Lower lobe of right lung (tissue), 2 donors: ENCODE measurements at regions not wholly inside any gene's neighbourhood (a gene's known extent, or its start where the extent isn't known, plus 50 kb on each side); places are given as distances from the start of the nearest gene placed in this dataset.

Experiments
- ATAC-seq, 2 donors: fragments of 200-7000 bp; cut with Tn5 transposase; one replicate each; pipeline ENCODE4 v1.9.1; 2020 to 2022; ENCODE audit warnings: mild to moderate bottlenecking in 2 of 2, moderate library complexity in 2 of 2
- DNase-seq: peaks from one replicate; pipeline ENCODE4 v3.0.0-alpha.2; 2020
- H3K27ac ChIP-seq: fragments of 200-600 bp; one replicate; pipeline ENCODE4 v1.8.0; 2022
- H3K27me3 ChIP-seq: fragments of 200-600 bp; one replicate; pipeline ENCODE4 v1.8.0; 2022; ENCODE audit warnings: low read depth
- H3K36me3 ChIP-seq: fragments of 200-600 bp; one replicate; pipeline ENCODE4 v1.8.0; 2022; ENCODE audit warnings: mild to moderate bottlenecking
- H3K4me1 ChIP-seq: fragments of 200-600 bp; one replicate; pipeline ENCODE4 v1.8.0; 2022
- H3K4me3 ChIP-seq: fragments of 200-600 bp; one replicate; pipeline ENCODE4 v1.8.0; 2022; ENCODE audit warnings: mild to moderate bottlenecking
- H3K9me3 ChIP-seq: fragments of 200-600 bp; one replicate; pipeline ENCODE4 v1.8.0; 2022
- CTCF ChIP-seq: fragments of 200-600 bp; IDR thresholded peaks from one replicate; pipeline ENCODE4 v1.8.0; 2022; ENCODE audit warnings: antibody characterized with exemption, mild to moderate bottlenecking
- intact Hi-C: fragments of 100-400 bp; cut with DNase I; formaldehyde crosslinking; loops from one replicate; pipeline ENCODE4 v1.11.0; 2022
- donor health status: DM: no; HTN: yes; CAD: no; lungs with severe emphysema.

DNA sequence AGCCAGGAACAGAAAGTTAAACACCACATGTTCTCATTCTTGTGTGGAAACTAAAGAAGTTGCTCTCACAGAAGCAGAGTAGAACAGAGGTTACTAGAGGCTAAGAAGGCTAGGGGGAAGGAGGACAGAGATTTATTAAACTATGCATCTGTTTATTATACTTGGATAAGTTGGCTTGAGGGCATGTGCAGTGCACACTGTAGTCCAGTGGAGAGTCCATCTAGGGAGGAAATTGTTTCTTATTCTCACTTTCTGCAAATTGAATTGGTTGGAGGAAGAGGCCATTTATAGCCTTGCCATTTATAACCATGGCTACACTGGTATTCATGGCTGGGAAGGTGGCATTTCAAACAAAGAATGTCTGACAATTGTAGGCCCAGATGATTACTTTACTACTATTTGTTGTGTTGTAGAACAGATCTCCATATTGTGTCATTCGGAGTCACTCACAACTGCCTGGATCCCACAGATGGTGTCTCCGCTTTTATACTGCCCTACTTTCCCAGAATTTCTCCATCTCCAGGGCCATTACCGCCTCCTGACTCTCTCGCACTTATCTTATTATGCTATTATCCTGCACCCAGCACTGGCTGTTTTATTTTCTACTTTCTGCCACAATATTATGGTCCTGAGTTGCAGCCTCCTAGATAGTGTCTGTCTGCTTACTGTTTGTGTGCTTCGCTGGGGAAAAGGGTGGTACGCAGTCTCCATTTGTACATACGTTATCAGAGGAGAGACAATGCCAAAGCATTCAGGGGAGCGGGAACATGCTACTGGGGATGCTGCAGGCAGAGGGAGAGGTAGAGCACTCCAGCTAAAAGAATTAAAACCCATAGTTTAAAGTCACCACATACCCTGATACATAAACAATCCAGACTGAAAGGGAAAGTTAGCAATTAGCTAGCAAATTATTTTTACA lies 169.3 kb upstream of the BLID start:
- DNase-seq, result no peak
- H3K9me3 ChIP-seq, result no peaks in the 10 kb centered on the region
- no peak for TF ChIP-seq CTCF
- no peak overlapping the region for H3K4me3 ChIP-seq
- no peak for ATAC-seq
- intact Hi-C loops, result no loop called here
- no peaks in the 10 kb centered on the region for H3K4me1 ChIP-seq
- H3K27me3 ChIP-seq, result no peaks in the 10 kb centered on the region
- H3K27ac ChIP-seq, result no peak overlapping the region
- no peaks in the 10 kb centered on the region for H3K36me3 ChIP-seq

- no peak overlapping the region for H3K4me3 ChIP-seq
- no peaks in the 10 kb centered on the region for H3K36me3 ChIP-seq
- H3K27me3 ChIP-seq, result no peaks in the 10 kb centered on the region
- DNase-seq, result no peak
- no peak overlapping the region for H3K27ac ChIP-seq
- no peaks in the 10 kb centered on the region for H3K4me1 ChIP-seq
- ATAC-seq, result no peak
- intact Hi-C loops, result no loop called here
- no peaks in the 10 kb centered on the region for H3K9me3 ChIP-seq
- no peak for TF ChIP-seq CTCF
Measured at GRCh38 chr11:122280870-122281269, 164.9 kb upstream of the BLID start.

- Histone ChIP-seq H3K4me3 (no peak overlapping the region), H3K27ac (no peak overlapping the region), H3K9me3 (no peaks in the 10 kb centered on the region), H3K4me1 (no peaks in the 10 kb centered on the region), H3K36me3 (no peaks in the 10 kb centered on the region), H3K27me3 (no peaks in the 10 kb centered on the region)
- no peak for TF ChIP-seq CTCF
- DNase-seq (no peak), ATAC-seq (no peak)
- intact Hi-C loops, result no loop called here
Measured at GRCh38 chr11:122279194-122279593, 163.2 kb upstream of the BLID start.

DNA sequence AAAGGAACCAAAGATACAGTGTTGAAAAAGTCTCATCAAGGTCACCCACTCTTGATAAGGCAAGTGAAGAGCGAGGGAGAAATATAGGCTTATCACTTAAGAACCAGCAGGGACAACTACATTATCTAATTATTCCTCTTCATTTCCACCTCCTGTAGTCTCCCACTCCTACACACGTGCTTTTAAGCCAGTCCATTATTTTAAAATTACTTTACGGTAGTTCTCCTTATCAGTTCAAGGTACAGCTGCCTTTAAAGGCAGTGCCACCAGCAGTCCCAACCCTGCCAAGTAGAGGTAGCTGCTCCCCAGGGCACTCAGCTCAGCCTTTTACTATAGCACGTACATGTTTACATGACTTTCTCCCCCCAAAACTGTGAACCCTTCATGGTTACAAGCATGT lies 161.5 kb upstream of the BLID start:
- Histone ChIP-seq H3K27ac (no peak overlapping the region), H3K4me3 (no peak overlapping the region), H3K27me3 (no peaks in the 10 kb centered on the region), H3K9me3 (no peaks in the 10 kb centered on the region), H3K4me1 (no peaks in the 10 kb centered on the region), H3K36me3 (no peaks in the 10 kb centered on the region)
- no peak for DNase-seq
- no peak for ATAC-seq
- no peak for TF ChIP-seq CTCF
- intact Hi-C loops, result no loop called here

- Histone ChIP-seq H3K4me3 (no peak overlapping the region), H3K27ac (no peak overlapping the region), H3K27me3 (no peaks in the 10 kb centered on the region), H3K36me3 (no peaks in the 10 kb centered on the region), H3K4me1 (no peaks in the 10 kb centered on the region), H3K9me3 (no peaks in the 10 kb centered on the region)
- intact Hi-C loops, result no loop called here
- no peak for TF ChIP-seq CTCF
- ATAC-seq, result no peak
- no peak for DNase-seq
Measured at GRCh38 chr11:122276221-122276620, 160.2 kb upstream of the BLID start.
